HEK293T (cell line): ENCODE measurements at regions not wholly inside any gene's neighbourhood (a gene's known extent, or its start where the extent isn't known, plus 50 kb on each side); places are given as distances from the start of the nearest gene placed in this dataset.
"Not testable (repeated sequence)": the region's sequence is repeated elsewhere in the genome, so short reads cannot be mapped to it uniquely, and the experiment has no call there.

Experiments
- CTCF ChIA-PET: fragments of 350-600 bp; formaldehyde crosslinking; extraction: SDS; loops from one replicate; lab custom pipeline; 2021; ENCODE audit warnings: antibody characterized with exemption, inconsistent platforms; lab: Yijun Ruan, JAX
- POLR2A ChIA-PET: fragments of 350-600 bp; formaldehyde crosslinking; extraction: SDS; loops from one replicate; lab custom pipeline; 2020; ENCODE audit warnings: antibody characterized with exemption, inconsistent platforms; lab: Yijun Ruan, JAX
- DNase-seq: peaks from one replicate; pipeline ENCODE4 v3.0.0; 2012; ENCODE audit warnings: mixed read lengths; ENCODE audit errors: extremely low spot score
- ARNT ChIP-seq: fragments of 450-650 bp; IDR thresholded peaks from 2 replicates; pipeline ENCODE4 v1.6.1; 2017; ENCODE audit warnings: mild to moderate bottlenecking
- BHLHE40 ChIP-seq: fragments of 450-650 bp; IDR thresholded peaks from 2 replicates; pipeline ENCODE4 v1.6.1; 2016; ENCODE audit warnings: mild to moderate bottlenecking, moderate library complexity, borderline replicate concordance
- CTBP1 ChIP-seq: fragments of 450-650 bp; IDR thresholded peaks from 2 replicates; pipeline ENCODE4 v1.6.1; 2016; ENCODE audit warnings: borderline replicate concordance
- ELF4 ChIP-seq: fragments of 450-650 bp; IDR thresholded peaks from 2 replicates; pipeline ENCODE4 v1.6.1; 2017; ENCODE audit warnings: antibody characterized with exemption
- FOXA1 ChIP-seq: fragments of 450-650 bp; IDR thresholded peaks from 2 replicates; pipeline ENCODE4 v1.6.1; 2016; ENCODE audit warnings: mild to moderate bottlenecking
- FOXK2 ChIP-seq: fragments of 450-650 bp; IDR thresholded peaks from 2 replicates; pipeline ENCODE4 v1.6.1; 2016; ENCODE audit warnings: mild to moderate bottlenecking
- FOXM1 ChIP-seq: fragments of 450-650 bp; IDR thresholded peaks from 2 replicates; pipeline ENCODE4 v1.6.1; 2017; ENCODE audit warnings: mild to moderate bottlenecking, borderline replicate concordance
- HDGF ChIP-seq: fragments of 450-650 bp; IDR thresholded peaks from 2 replicates; pipeline ENCODE4 v1.6.1; 2017; ENCODE audit warnings: antibody characterized with exemption, borderline replicate concordance
- L3MBTL2 ChIP-seq: fragments of 450-650 bp; conservative IDR thresholded peaks from 2 replicates; pipeline ENCODE4 v1.6.1; 2016; ENCODE audit warnings: mild to moderate bottlenecking
- LEF1 ChIP-seq: fragments of 450-650 bp; IDR thresholded peaks from 2 replicates; pipeline ENCODE4 v1.6.1; 2017; ENCODE audit warnings: mild to moderate bottlenecking, borderline replicate concordance
- NFRKB ChIP-seq: fragments of 450-650 bp; IDR thresholded peaks from 2 replicates; pipeline ENCODE4 v1.6.1; 2016; ENCODE audit warnings: mild to moderate bottlenecking, moderate library complexity
- PKNOX1 ChIP-seq: fragments of 450-650 bp; IDR thresholded peaks from 2 replicates; pipeline ENCODE4 v1.6.1; 2016
- SP1 ChIP-seq: fragments of 450-650 bp; IDR thresholded peaks from 2 replicates; pipeline ENCODE4 v1.6.1; 2017
- SUZ12 ChIP-seq: fragments of 450-650 bp; IDR thresholded peaks from 2 replicates; pipeline ENCODE4 v1.6.1; 2016; ENCODE audit warnings: mild to moderate bottlenecking
- TARDBP ChIP-seq: fragments of 450-650 bp; IDR thresholded peaks from 2 replicates; pipeline ENCODE4 v1.6.1; 2016
- ZNF384 ChIP-seq: fragments of 450-650 bp; IDR thresholded peaks from 2 replicates; pipeline ENCODE4 v1.6.1; 2016

GRCh38 chr7:138358850-138359341, 101.2 kb upstream of the TRIM24 start:
- DNase-seq = no peak
- POLR2A ChIA-PET = no interaction called here
- TF ChIP-seq FOXM1 (no peak), ARNT (no peak), TARDBP (no peak), ELF4 (no peak), SUZ12 (no peak), BHLHE40 (no peak)
- CTCF ChIA-PET = no interaction called here

- DNase-seq = peak; percentile 64
- peak; percentile 39; the same call in 1 of the 2 replicates for TF ChIP-seq ARNT
- peak; percentile 39; the same call in 1 of the 2 replicates for TF ChIP-seq L3MBTL2
- TF ChIP-seq PKNOX1 = peak; percentile 97
- no peak for TF ChIP-seq HDGF
- CTCF ChIA-PET = no interaction called here
- POLR2A ChIA-PET = no interaction called here
Observed at GRCh38 chr7:138359870-138360559, 100.0 kb upstream of the TRIM24 start.

GRCh38 chr7:138363721-138364120, 96.3 kb upstream of the TRIM24 start:
- DNase-seq = no peak
- ChIA-PET POLR2A (no interaction called here), CTCF (no interaction called here)
- TF ChIP-seq SUZ12 (no peak), FOXA1 (no peak), TARDBP (no peak), HDGF (no peak), NFRKB (no peak), ARNT (no peak), ELF4 (no peak), LEF1 (no peak), ZNF384 (no peak), SP1 (no peak), FOXM1 (no peak), BHLHE40 (no peak), CTBP1 (no peak), FOXK2 (no peak), PKNOX1 (no peak), L3MBTL2 (no peak)

GRCh38 chr7:138366137-138366536, 93.9 kb upstream of the TRIM24 start:
- CTCF ChIA-PET, DNase-seq, POLR2A ChIA-PET: not testable (repeated sequence)

- CTCF ChIA-PET, POLR2A ChIA-PET, DNase-seq: not testable (repeated sequence)
Observed at GRCh38 chr7:138366676-138367075, 93.4 kb upstream of the TRIM24 start.

GRCh38 chr7:138369797-138370196, 90.3 kb upstream of the TRIM24 start:
- no peak for TF ChIP-seq FOXM1
- TF ChIP-seq FOXA1 = no peak
- no peak for TF ChIP-seq BHLHE40
- TF ChIP-seq FOXK2 = no peak
- no peak for TF ChIP-seq SUZ12
- no peak for TF ChIP-seq CTBP1
- no peak for TF ChIP-seq ELF4
- no peak for TF ChIP-seq NFRKB
- no peak for TF ChIP-seq SP1
- no peak for TF ChIP-seq LEF1
- TF ChIP-seq ZNF384 = no peak
- no peak for TF ChIP-seq TARDBP
- no peak for TF ChIP-seq HDGF
- TF ChIP-seq ARNT = no peak
- TF ChIP-seq L3MBTL2 = no peak
- CTCF ChIA-PET = no interaction called here
- DNase-seq = no peak
- POLR2A ChIA-PET = no interaction called here

GRCh38 chr7:138370956-138371355, 89.1 kb upstream of the TRIM24 start:
- no peak for DNase-seq
- POLR2A ChIA-PET = no interaction called here
- CTCF ChIA-PET = no interaction called here
- no peak for TF ChIP-seq CTBP1
- no peak for TF ChIP-seq BHLHE40
- no peak for TF ChIP-seq LEF1
- no peak for TF ChIP-seq ARNT
- TF ChIP-seq TARDBP = no peak
- TF ChIP-seq HDGF = no peak
- no peak for TF ChIP-seq ZNF384
- TF ChIP-seq PKNOX1 = no peak
- no peak for TF ChIP-seq NFRKB
- TF ChIP-seq ELF4 = no peak
- TF ChIP-seq FOXM1 = no peak
- TF ChIP-seq FOXK2 = no peak
- TF ChIP-seq SUZ12 = no peak
- TF ChIP-seq L3MBTL2 = no peak
- no peak for TF ChIP-seq SP1
- TF ChIP-seq FOXA1 = no peak
